ENCODE measurements at regions not wholly inside any gene's neighbourhood (a gene's known extent, or its start where the extent isn't known, plus 50 kb on each side); places are given as distances from the start of the nearest gene placed in this dataset.
"Not testable (repeated sequence)": the region's sequence is repeated elsewhere in the genome, so short reads cannot be mapped to it uniquely, and the experiment has no call there.

- DNase-seq, result no peak
Measured at GRCh38 chrX:65879977-65880799, 159.7 kb downstream of the VSIG4 start.

GRCh38 chrX:65878456-65878855, 161.4 kb downstream of the VSIG4 start:
- no peak for DNase-seq

DNA sequence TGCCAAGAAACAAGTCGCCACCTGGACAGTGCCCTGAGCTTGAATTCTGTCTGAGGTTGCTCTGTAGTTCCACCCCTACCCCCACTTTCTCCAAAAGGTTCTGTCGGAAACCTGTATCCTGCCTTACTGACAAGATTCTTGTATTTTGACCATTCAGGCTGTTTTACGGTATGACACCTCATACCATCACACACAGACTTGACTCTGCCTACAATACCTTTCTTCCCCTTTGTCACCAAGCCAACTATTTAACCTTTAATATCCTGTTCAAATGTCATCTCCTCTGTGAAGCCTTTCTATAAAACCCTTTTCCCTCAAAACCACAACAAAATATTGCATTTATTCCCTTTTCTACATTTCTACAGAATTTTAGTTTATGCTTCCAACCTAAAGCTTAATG, 161.9 kb downstream of the VSIG4 start:
- no peak for DNase-seq

GRCh38 chrX:65875614-65876013, 164.3 kb downstream of the VSIG4 start:
- DNase-seq, result not testable (repeated sequence)

- DNase-seq, result no peak
Measured at GRCh38 chrX:65874765-65875164, 165.1 kb downstream of the VSIG4 start.

GRCh38 chrX:65874110-65874509, 165.8 kb downstream of the VSIG4 start:
- DNase-seq, result no peak

DNA sequence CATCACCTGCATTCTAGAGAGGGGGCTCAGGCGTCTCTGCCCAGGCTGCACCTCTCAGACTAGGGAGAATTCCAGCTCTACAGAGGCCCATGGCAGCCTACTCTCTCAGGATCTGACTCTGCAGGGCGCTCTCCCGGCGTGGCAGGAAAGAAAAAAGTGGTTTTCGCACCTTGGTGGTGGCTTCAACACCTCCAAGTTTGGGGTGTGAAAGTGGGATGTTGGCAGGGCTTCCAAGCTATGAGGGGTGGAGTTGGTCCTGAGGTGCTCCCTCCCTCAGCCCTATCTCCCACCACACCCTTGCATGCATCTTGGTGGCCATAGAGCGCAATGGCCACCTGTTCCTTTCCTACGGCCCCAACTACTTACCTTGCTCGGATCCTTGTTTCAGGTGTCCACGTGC, 166.5 kb downstream of the VSIG4 start:
- DNase-seq, result no peak

GRCh38 chrX:65871671-65872311, 168.1 kb downstream of the VSIG4 start:
- peak; percentile 8 for DNase-seq

DNA sequence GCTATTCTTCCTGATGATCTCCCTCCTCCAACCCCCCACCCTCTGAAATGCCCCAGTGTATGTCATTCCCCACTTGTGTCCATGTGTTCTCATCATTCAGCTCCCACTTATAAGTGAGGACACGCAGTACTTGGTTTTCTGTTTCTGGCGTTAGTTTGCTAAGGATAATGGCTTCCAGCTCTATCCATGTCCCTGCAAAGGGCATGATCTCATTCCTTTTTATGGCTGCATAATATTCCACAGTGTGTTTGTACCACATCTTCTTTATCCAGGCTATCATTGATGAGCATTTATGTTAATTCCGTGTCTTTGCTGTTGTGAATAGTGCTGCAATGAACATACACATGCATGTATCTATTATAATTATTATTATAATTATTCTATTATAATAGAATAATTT, 169.3 kb downstream of the VSIG4 start:
- DNase-seq, result not testable (repeated sequence)

GRCh38 chrX:65866773-65867172, 173.1 kb downstream of the VSIG4 start:
- no peak for DNase-seq

DNA sequence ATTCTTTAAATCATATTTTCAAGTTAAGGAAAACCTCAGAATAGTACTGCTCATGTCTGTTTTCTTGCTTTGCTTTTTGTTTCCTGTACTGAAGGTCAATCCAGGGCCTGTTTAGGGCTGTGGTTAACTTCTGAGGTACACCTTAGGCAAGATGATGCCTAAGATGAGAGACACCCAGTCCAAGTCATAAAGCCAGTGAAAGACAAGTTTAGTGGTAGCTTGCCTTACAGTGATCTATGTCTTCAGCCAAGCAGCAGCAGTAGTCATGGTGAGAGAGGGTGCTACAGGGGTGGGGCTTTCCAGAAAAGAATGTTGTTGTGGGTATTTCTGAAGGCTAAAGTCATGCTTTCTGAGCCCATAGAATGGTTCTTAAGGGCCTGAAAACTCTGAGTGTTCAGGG, 173.7 kb downstream of the VSIG4 start:
- DNase-seq, result peak; percentile 25

DNA sequence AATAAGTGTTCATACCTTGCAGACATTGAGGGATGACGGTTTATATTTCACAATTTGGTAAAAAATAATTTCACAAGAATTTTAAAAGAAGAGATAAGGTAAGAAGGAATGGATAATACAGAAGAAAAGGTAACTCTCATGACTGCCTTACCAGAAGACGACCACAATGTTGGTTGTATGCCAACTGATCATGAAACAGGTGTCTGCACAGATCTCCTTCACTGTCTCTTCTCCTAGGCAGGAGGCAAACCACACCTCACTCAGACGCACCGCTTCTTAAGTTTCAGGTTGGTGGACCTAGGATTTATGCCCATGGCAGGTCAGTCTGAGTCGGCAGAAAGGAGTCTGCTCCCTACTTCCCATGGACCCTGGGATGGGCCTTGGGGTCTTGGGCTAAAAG, 177.2 kb downstream of the VSIG4 start:
- no peak for DNase-seq

DNA sequence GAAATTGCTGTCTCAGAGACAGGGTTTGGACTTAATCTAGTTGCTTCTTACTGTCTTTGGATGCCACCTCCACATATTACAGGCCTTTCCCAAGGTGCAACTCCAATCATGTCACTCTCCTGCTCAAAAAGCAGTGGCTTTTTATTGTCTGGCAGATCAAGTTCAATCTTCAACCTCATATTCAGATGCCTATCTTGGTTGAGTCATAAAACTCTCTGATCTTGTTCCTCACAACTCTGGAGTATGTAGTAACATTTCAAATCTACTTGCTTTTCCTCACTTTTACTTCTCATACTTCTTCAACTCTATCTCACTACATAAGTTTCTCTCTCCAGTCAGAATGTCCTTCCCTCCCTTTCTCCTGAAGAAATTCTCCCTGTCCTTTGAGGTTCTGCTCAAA, 180.6 kb downstream of the VSIG4 start:
- no peak for DNase-seq

GRCh38 chrX:65854437-65854836, 185.4 kb downstream of the VSIG4 start:
- DNase-seq, result not testable (repeated sequence)

DNA sequence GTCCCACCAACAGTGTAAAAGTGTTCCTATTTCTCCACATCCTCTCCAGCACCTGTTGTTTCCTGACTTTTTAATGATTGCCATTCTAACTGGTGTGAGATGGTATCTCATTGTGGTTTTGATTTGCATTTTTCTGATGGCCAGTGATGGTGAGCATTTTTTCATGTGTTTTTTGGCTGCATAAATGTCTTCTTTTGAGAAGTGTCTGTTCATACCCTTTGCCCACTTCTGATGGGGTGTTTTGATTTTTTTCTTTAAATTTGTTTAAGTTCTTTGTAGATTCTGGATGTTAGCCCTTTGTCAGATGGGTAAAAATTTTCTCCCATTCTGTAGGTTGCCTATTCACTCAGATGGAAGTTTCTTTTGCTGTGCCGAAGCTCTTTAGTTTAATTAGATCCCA, 183.9 kb downstream of the MSN start:
- not testable (repeated sequence) for DNase-seq

DNA sequence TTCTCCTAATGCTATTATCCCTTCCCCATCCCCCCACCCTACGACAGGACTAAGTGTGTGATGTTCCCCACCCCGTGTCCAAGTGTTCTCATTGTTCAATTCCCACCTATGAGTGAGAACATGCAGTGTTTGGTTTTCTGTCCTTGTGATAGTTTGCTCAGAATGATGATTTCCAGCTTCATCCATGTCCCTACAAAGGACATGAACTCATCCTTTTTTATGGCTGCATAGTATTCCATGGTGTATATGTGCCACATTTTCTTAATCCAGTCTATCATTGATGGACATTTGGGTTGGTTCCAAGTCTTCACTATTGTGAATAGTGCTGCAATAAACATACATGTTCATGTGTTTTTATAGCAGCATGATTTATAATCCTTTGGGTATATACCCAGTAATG, 183.4 kb downstream of the MSN start:
- not testable (repeated sequence) for DNase-seq

DNA sequence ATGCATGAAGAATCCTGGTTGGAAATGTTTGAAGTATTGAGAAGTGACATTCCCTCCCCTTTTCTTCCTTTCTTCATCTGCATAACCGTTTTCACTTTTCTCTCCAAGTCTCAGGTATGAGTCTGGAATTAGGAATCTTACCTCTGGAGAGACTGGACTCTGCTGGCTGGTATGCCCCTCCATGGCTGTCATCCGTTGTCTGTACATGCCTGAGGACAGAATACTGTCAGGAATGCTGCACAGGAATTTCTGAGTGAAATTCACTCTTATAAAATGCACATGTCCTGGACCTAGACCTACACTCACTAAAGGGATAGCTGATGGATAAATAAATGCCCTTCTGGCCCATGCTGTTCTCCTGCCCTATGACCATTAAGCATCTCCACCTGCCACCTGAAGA, 179.5 kb downstream of the MSN start:
- DNase-seq, result no peak

GRCh38 chrX:65841263-65841662, 173.8 kb downstream of the MSN start:
- DNase-seq, result no peak

- no peak for DNase-seq
Measured at GRCh38 chrX:65838674-65839073, 171.2 kb downstream of the MSN start.

- DNase-seq, result no peak
Measured at GRCh38 chrX:65837875-65838549, 170.6 kb downstream of the MSN start.

DNA sequence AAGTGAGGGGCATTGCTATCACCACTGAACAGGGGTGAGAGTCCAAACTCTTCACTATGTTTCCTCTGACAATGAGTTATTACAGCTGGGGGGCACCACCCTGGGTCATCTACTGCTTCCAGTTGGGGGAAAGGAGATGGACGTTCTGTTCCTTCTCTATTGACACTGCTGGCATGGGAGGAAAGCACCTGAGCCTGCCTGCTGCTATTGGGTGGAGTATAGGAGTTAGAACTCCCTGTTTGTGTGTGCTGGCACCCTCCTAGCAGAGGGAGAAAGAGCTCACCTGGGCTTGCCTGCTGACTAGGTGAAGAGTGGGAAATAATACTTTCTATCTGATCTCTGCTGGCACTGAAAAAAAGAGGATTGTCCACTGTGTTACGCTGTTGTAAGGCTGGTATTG, 163.8 kb downstream of the MSN start:
- DNase-seq, result no peak

GRCh38 chrX:65828599-65828998, 161.1 kb downstream of the MSN start:
- DNase-seq, result no peak

DNA sequence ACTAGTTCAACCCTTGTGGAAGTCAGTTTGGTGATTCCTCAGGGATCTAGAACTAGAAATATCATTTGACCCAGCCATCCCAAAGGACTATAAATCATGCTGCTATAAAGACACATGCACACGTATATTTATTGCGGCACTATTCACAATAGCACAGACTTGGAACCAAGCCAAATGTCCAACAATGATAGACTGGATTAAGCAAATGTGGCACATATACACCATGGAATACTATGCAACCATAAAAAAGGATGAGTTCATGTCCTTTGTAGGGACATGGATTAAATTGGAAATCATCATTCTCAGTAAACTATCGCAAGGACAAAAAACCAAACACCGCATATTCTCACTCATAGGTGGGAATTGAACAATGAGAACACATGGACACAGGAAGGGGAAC, 157.8 kb downstream of the MSN start:
- DNase-seq, result not testable (repeated sequence)

Measured in activated CD4-positive, alpha-beta T cell treated with anti-CD3 and anti-CD28 coated beads for 48 hours (primary cell).